ENCODE measurements at regions not wholly inside any gene's neighbourhood (a gene's known extent, or its start where the extent isn't known, plus 50 kb on each side); places are given as distances from the start of the nearest gene placed in this dataset.

- 95% methylated on average over 6 of the region's 6 CpGs; no CpG with 5 or more reads in 1 of the 2 experiments for WGBS, 2 experiments (ENCODE audit: extremely low coverage in 1 of 2, insufficient coverage in 1 of 2, insufficient read length in 1 of 2, insufficient replicate concordance in 2 of 2, low coverage in 1 of 2, low lambda C conversion rate in 2 of 2, missing lambda C conversion rate in 1 of 2)
Measured at GRCh38 chr2:134128746-134129145, 125.1 kb upstream of the MGAT5 start.

More at GRCh38 chr2:134128746-134129145, 125.1 kb upstream of the MGAT5 start:
- Histone ChIP-seq H3K4me3 (ENCODE audit: extremely low read depth in 1 of 4, insufficient read depth in 2 of 4, low read depth in 3 of 4, low read length in 4 of 4) (no peak overlapping the region), H2BK5ac (ENCODE audit: low read depth, low read length) (no peak overlapping the region), H4K20me1 (replicated peaks in 1 of 2; ENCODE audit: control insufficient read depth in 1 of 2, insufficient read depth in 2 of 2, low read length in 2 of 2) (peaks cover 5 to 9% of the 10 kb centered on the region in 2 experiments), H3K23ac (ENCODE audit: insufficient read length) (no peak overlapping the region), H2BK20ac (ENCODE audit: low read length) (no peak overlapping the region), H3K23me2 (ENCODE audit: low read depth, low read length) (no peaks in the 10 kb centered on the region), H3K18ac (ENCODE audit: extremely low read depth, low read length) (no peak overlapping the region), H4K8ac (ENCODE audit: extremely low read depth, insufficient read depth, low read length) (no peak overlapping the region), H3K14ac (ENCODE audit: insufficient read length) (no peak overlapping the region), H3K56ac (replicated peaks; ENCODE audit: insufficient read length, low read depth, low read length) (no peak overlapping the region), H2BK120ac (replicated peaks; ENCODE audit: low read depth, low read length) (no peak overlapping the region), H2BK12ac (ENCODE audit: low read depth, low read length) (no peak overlapping the region), H2AFZ (ENCODE audit: low read length) (no peak overlapping the region), H3K36me3 (ENCODE audit: control insufficient read depth in 2 of 4, insufficient read depth in 4 of 4, low read length in 3 of 4) (peaks cover 0 to 12% (median 0%) of the 10 kb centered on the region in 4 experiments; a peak in 2 of 8 replicates), H3K79me2 (ENCODE audit: control insufficient read depth in 1 of 2, insufficient read depth in 2 of 2, low read length in 2 of 2) (peaks cover 23 to 90% of the 10 kb centered on the region in 2 experiments), H2BK15ac (ENCODE audit: low read length) (no peak overlapping the region), H3K4me2 (ENCODE audit: insufficient read depth in 1 of 2, low read depth in 2 of 2, low read length in 2 of 2) (no peak overlapping the region), H4K5ac (ENCODE audit: insufficient read length, low read depth, low read length) (no peak overlapping the region), H3K4me1 (replicated peaks in 1 of 4; ENCODE audit: control insufficient read depth in 3 of 4, insufficient read depth in 4 of 4, low read length in 3 of 4) (peaks cover 4 to 21% (median 7%) of the 10 kb centered on the region in 4 experiments; a peak in 4 of 7 replicates), H3K4ac (replicated peaks; ENCODE audit: insufficient read length, low read depth, low read length) (no peak overlapping the region), H3K9ac (replicated peaks in 1 of 4; ENCODE audit: extremely low read depth in 1 of 4, low read depth in 3 of 4, low read length in 3 of 4) (no peak overlapping the region), H3K9me3 (ENCODE audit: insufficient read depth in 2 of 2, low read depth in 1 of 2, low read length in 1 of 2) (peaks cover 8 to 14% of the 10 kb centered on the region in 2 experiments; a peak in 3 of 4 replicates), H2AK5ac (ENCODE audit: low read depth, low read length) (no peak overlapping the region), H3K79me1 (ENCODE audit: low read depth, low read length) (peaks cover 9% of the 10 kb centered on the region; the same call in 1 of the 2 replicates), H3K27me3 (replicated peaks in 1 of 4; ENCODE audit: control insufficient read depth in 3 of 4, extremely low read depth in 1 of 4, insufficient read depth in 3 of 4, low read length in 3 of 4) (no peaks in the 10 kb centered on the region; a peak in 1 of 7 replicates), H4K91ac (replicated peaks; ENCODE audit: insufficient read length, low read length) (no peak overlapping the region), H3K27ac (ENCODE audit: low read depth, low read length) (no peak overlapping the region)
- FAIRE-seq (no peak), DNase-seq (ENCODE audit: low read depth in 1 of 2, low spot score in 2 of 2) (no peak)
- POLR2A ChIA-PET (ENCODE audit: partially characterized antibody), result interaction anchor here (1.0 kb wide), 1 partner anchor 9 kb away, joined by 3 read pairs; no protein-coding TSS in a partner anchor
- CTCF ChIA-PET (ENCODE audit: partially characterized antibody), result interaction anchor here (1.0 to 2.3 kb wide), 3 partner anchors 11 to 79 kb away, joined by 4 to 12 read pairs (median 6); no protein-coding TSS in a partner anchor

Data from H1 (cell line).